ENCODE measurements at regions not wholly inside any gene's neighbourhood (a gene's known extent, or its start where the extent isn't known, plus 50 kb on each side); places are given as distances from the start of the nearest gene placed in this dataset.

DNA sequence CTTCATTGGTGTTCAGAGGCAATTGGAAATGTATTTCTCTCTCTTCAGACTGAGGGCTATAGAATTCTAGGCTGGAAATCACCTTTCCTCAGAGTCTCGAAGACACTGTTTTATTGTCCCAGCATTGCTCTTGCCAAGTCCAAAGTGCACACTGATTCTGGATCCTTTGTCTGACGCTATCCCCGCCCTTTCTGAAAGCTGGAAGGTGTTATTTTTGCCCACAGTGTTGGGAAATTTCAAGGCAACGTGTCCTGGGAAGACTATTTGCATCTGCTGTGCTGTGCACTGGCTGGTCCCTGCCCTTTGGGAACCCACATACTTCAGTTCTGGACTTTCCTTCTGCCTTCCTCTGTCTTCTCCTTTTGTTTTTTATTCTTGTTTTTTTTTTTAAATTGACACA, 190.8 kb downstream of the SH3BP4 start:
- no peaks in the 10 kb centered on the region for H3K27me3 ChIP-seq (ENCODE audit: low read depth, low read length)
- no peak overlapping the region for H3K27ac ChIP-seq (ENCODE audit: low read length)
- no peaks in the 10 kb centered on the region for H3K9me3 ChIP-seq (ENCODE audit: control insufficient read depth in 1 of 2, low read length in 2 of 2)
- H3K36me3 ChIP-seq (ENCODE audit: control insufficient read depth in 1 of 2, insufficient read depth in 2 of 2, low read length in 2 of 2) = no peaks in the 10 kb centered on the region
- H3K4me3 ChIP-seq (ENCODE audit: low read depth in 1 of 2, low read length in 2 of 2) = no peak overlapping the region
- no peaks in the 10 kb centered on the region for H3K4me1 ChIP-seq (ENCODE audit: control insufficient read depth in 1 of 2, insufficient read depth in 2 of 2, low read length in 2 of 2)

DNA sequence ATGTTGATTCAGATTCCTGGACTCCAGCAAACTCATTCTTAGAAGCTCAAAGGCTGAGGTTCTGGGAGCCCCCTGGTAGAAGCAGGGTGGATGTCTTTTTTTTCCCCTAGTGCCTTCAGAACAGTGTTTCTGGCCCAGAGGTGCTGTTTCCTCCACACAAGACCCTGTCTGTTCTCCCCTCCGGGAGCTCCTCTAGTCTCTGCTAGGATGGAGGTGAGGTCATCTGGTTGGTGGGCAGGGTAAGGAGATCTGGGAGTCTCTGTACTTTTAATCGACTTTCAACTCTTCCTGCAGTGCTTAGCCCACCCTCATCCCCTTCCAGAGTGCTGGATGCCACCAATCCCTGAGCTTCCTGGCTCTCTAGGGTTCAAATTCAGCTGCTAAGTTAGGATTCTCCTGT, 192.0 kb downstream of the SH3BP4 start:
- Histone ChIP-seq H3K27me3 (ENCODE audit: low read depth, low read length) (no peaks in the 10 kb centered on the region), H3K36me3 (ENCODE audit: control insufficient read depth in 1 of 2, insufficient read depth in 2 of 2, low read length in 2 of 2) (no peaks in the 10 kb centered on the region), H3K27ac (ENCODE audit: low read length) (no peak overlapping the region), H3K4me3 (ENCODE audit: low read depth in 1 of 2, low read length in 2 of 2) (no peak overlapping the region), H3K9me3 (ENCODE audit: control insufficient read depth in 1 of 2, low read length in 2 of 2) (no peaks in the 10 kb centered on the region), H3K4me1 (ENCODE audit: control insufficient read depth in 1 of 2, insufficient read depth in 2 of 2, low read length in 2 of 2) (no peaks in the 10 kb centered on the region)

DNA sequence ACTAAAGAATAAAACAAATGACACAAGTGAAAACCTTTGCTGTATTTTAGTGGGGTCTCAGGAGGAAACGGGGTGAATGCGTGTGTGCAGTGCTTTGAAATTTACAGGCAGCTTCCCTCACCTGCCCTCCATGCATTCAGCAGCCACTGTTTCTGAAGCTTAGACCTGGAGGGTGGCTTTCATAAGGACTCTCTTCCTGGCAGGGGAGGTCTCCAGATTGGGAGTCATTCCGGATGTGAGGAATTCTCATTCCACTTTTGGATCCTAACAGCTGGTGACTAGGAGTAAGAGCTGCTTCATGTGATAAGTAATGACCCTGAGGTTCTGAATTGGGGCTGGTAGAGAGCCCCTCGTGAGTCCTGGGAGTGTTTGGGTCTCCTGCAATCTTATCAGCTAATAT, 192.5 kb downstream of the SH3BP4 start:
- Histone ChIP-seq H3K4me1 (ENCODE audit: control insufficient read depth in 1 of 2, insufficient read depth in 2 of 2, low read length in 2 of 2) (no peaks in the 10 kb centered on the region), H3K4me3 (ENCODE audit: low read depth in 1 of 2, low read length in 2 of 2) (no peak overlapping the region)

DNA sequence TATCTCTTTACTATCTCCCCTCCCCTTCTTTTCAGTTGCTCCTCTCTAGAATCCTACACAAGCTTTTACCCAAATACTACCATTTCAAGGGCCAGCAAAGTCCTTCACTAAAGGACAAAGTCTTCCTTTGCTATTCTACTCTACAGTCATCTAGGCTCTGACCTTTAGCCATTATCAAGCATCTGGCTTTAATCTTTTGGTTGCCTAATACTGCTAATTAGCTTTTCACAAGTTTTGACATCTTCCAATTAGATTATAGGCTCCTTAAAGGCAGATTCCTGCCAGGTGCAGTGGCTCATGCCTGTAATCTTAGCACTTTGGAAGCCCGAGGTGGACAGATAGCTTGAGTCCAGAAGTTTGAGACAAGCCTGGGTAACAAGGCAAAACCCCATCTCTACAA, 194.4 kb downstream of the SH3BP4 start:
- Histone ChIP-seq H3K4me3 (ENCODE audit: low read depth in 1 of 2, low read length in 2 of 2) (no peak overlapping the region), H3K9me3 (ENCODE audit: control insufficient read depth in 1 of 2, low read length in 2 of 2) (no peaks in the 10 kb centered on the region), H3K4me1 (ENCODE audit: control insufficient read depth in 1 of 2, insufficient read depth in 2 of 2, low read length in 2 of 2) (no peaks in the 10 kb centered on the region), H3K36me3 (ENCODE audit: control insufficient read depth in 1 of 2, insufficient read depth in 2 of 2, low read length in 2 of 2) (no peaks in the 10 kb centered on the region), H3K27ac (ENCODE audit: low read length) (no peak overlapping the region), H3K27me3 (ENCODE audit: low read depth, low read length) (no peaks in the 10 kb centered on the region)

More for the DNA sequence above, 192.5 kb downstream of the SH3BP4 start:
- Histone ChIP-seq H3K36me3 (ENCODE audit: control insufficient read depth in 1 of 2, insufficient read depth in 2 of 2, low read length in 2 of 2) (no peaks in the 10 kb centered on the region), H3K27me3 (ENCODE audit: low read depth, low read length) (no peaks in the 10 kb centered on the region), H3K27ac (ENCODE audit: low read length) (no peak overlapping the region), H3K9me3 (ENCODE audit: control insufficient read depth in 1 of 2, low read length in 2 of 2) (no peaks in the 10 kb centered on the region)

DNA sequence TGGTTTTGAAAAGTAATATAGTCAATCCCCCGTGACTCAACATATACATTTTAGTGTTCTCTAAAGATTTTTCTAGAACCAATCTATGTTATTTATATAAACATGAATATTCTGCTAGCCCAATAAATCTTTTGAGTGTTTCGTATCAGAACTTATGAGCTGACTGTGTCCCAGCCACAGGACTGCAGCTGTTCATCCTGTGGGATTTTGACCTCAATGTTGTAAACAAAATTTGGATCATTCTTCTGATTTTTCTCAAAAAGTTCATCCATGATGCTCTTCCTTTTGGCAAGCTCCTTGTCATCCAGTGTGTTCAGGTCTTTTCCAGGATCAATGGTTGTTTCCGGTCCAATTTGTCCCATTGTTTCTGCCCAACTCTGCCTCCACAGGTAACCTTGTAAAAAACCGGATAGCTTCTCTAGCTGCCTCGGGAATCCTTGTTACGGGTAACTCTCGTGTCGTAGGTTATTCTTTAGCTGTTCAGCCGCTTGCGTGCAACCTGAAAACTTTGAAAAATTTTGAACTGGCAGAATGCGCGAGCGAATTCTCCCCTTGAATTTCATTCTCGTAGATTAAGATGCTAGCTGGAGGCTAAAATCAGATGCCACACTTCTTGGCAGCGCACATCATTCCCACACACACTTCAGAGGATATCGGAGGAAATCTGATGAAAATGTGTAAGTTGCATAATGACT, 195.2 kb downstream of the SH3BP4 start:
- Histone ChIP-seq H3K9me3 (ENCODE audit: control insufficient read depth in 1 of 2, low read length in 2 of 2) (no peaks in the 10 kb centered on the region), H3K4me1 (ENCODE audit: control insufficient read depth in 1 of 2, insufficient read depth in 2 of 2, low read length in 2 of 2) (no peaks in the 10 kb centered on the region), H3K4me3 (ENCODE audit: low read depth in 1 of 2, low read length in 2 of 2) (no peak overlapping the region), H3K27me3 (ENCODE audit: low read depth, low read length) (no peaks in the 10 kb centered on the region), H3K27ac (ENCODE audit: low read length) (no peak overlapping the region), H3K36me3 (ENCODE audit: control insufficient read depth in 1 of 2, insufficient read depth in 2 of 2, low read length in 2 of 2) (no peaks in the 10 kb centered on the region)

DNA sequence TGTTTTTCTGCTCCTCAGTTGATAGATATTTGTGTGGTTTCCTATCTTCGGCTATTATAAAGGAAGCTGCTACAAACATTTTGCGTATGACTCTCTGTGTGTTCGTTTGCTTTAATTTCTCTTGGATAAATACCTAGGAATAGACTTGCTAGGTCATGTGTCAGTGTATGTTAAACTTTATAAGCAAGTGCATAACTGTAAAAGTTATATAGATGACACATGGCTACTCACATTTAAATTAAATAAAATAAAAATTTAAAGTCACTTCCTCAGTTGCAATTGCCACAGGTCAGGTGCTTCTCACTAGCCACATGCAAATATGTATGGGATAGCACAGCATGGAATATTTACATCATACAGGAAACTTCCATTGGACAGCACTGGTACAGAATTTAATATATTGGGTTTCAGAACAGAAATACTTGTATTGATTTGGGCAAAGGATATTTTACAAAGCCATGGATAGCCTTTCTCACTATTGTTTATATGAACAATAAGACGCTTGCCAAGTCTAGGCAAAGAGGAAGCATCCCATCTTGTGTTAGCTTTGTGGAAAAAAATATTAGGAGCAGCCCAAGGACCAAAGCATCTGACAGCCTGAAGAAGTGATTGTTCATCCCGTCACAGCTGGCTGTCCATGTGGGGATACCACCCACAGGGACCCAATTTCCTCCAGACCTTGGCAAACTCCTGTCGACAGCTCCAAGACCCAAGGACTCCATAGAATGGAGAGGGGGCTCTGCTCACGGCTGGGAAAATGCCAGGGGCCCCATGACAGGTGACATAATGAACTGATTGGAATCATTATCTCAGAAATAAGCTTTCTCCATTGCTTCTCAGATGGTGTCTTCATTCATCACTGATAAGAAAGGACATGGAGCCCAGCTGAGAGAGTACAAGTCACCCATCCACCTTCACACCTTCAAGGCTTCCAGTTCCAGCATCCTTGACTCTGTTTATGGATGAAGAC, 196.7 kb downstream of the SH3BP4 start:
- Histone ChIP-seq H3K36me3 (ENCODE audit: control insufficient read depth in 1 of 2, insufficient read depth in 2 of 2, low read length in 2 of 2) (no peaks in the 10 kb centered on the region), H3K27ac (ENCODE audit: low read length) (no peak overlapping the region), H3K4me3 (ENCODE audit: low read depth in 1 of 2, low read length in 2 of 2) (no peak overlapping the region), H3K9me3 (ENCODE audit: control insufficient read depth in 1 of 2, low read length in 2 of 2) (no peaks in the 10 kb centered on the region), H3K27me3 (ENCODE audit: low read depth, low read length) (no peaks in the 10 kb centered on the region), H3K4me1 (ENCODE audit: control insufficient read depth in 1 of 2, insufficient read depth in 2 of 2, low read length in 2 of 2) (no peaks in the 10 kb centered on the region)

DNA sequence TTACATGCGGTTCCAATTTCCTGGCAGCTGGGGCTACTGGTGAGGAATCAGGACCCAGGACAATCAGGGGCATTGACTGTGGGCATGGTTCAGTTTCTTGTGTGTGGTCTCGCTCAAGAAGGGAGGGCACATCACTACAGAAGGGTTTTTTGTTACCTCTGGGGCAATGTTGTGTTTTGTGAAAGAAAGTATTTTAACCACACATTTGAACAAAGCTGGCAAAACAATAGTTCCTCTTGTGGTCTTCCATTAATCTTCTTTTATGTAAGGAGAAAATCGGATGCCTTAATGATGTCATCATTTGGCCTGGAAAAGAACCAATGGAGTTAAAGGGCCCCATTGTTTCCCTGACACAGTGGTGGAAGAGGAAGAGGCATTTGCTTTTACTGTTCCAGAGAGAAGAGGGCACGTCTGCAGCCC, 197.4 kb downstream of the SH3BP4 start:
- Histone ChIP-seq H3K27ac (ENCODE audit: low read length) (no peak overlapping the region), H3K27me3 (ENCODE audit: low read depth, low read length) (no peaks in the 10 kb centered on the region), H3K36me3 (ENCODE audit: control insufficient read depth in 1 of 2, insufficient read depth in 2 of 2, low read length in 2 of 2) (no peaks in the 10 kb centered on the region), H3K9me3 (ENCODE audit: control insufficient read depth in 1 of 2, low read length in 2 of 2) (no peaks in the 10 kb centered on the region), H3K4me3 (ENCODE audit: low read depth in 1 of 2, low read length in 2 of 2) (no peak overlapping the region), H3K4me1 (ENCODE audit: control insufficient read depth in 1 of 2, insufficient read depth in 2 of 2, low read length in 2 of 2) (no peaks in the 10 kb centered on the region)

DNA sequence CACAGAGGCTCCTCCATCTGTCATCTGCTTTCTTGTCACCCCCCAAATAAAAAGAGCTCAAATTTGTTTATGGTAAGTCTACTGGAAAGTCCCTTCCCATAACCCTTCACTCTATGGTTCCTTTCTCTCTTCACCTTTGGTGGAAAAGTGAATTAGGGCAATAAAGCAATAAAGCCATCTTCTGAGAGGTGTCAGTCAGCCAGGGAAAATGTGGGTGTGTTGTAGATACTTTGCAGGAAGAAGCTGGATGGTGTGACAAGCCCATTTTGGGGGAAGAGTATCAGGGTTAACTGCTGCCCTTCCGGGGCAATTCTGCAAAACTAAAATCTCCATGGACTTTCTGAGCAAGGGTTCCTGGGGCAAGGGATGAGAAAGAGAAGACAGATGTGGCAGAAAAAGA, 197.9 kb downstream of the SH3BP4 start:
- no peaks in the 10 kb centered on the region for H3K36me3 ChIP-seq (ENCODE audit: control insufficient read depth in 1 of 2, insufficient read depth in 2 of 2, low read length in 2 of 2)
- no peaks in the 10 kb centered on the region for H3K27me3 ChIP-seq (ENCODE audit: low read depth, low read length)
- H3K4me1 ChIP-seq (ENCODE audit: control insufficient read depth in 1 of 2, insufficient read depth in 2 of 2, low read length in 2 of 2) = no peaks in the 10 kb centered on the region
- H3K9me3 ChIP-seq (ENCODE audit: control insufficient read depth in 1 of 2, low read length in 2 of 2) = no peaks in the 10 kb centered on the region
- H3K27ac ChIP-seq (ENCODE audit: low read length) = no peak overlapping the region
- no peak overlapping the region for H3K4me3 ChIP-seq (ENCODE audit: low read depth in 1 of 2, low read length in 2 of 2)

DNA sequence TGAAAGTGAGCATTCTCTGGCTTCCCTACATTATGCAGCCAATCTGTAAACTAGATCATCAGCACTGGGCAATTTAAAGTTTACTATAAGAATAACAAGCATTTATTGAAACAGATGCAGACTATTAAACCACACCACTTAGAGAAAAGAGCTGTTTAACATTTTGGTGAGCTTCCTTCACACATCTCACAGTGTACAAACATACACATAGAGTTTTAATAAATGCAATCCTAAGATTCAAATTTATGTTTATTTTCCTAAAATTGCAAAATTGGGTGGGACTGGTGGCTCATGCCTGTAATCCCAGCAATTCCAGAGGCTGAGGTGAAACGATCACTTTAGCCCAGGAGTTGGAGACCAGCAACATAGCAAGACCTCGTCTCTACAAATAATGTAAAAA, 199.3 kb downstream of the SH3BP4 start:
- no peak overlapping the region for H3K4me3 ChIP-seq (ENCODE audit: low read depth in 1 of 2, low read length in 2 of 2)
- H3K27me3 ChIP-seq (ENCODE audit: low read depth, low read length) = no peaks in the 10 kb centered on the region
- H3K4me1 ChIP-seq (ENCODE audit: control insufficient read depth in 1 of 2, insufficient read depth in 2 of 2, low read length in 2 of 2) = no peaks in the 10 kb centered on the region
- H3K9me3 ChIP-seq (ENCODE audit: control insufficient read depth in 1 of 2, low read length in 2 of 2) = no peaks in the 10 kb centered on the region
- H3K27ac ChIP-seq (ENCODE audit: low read length) = no peak overlapping the region
- H3K36me3 ChIP-seq (ENCODE audit: control insufficient read depth in 1 of 2, insufficient read depth in 2 of 2, low read length in 2 of 2) = no peaks in the 10 kb centered on the region

DNA sequence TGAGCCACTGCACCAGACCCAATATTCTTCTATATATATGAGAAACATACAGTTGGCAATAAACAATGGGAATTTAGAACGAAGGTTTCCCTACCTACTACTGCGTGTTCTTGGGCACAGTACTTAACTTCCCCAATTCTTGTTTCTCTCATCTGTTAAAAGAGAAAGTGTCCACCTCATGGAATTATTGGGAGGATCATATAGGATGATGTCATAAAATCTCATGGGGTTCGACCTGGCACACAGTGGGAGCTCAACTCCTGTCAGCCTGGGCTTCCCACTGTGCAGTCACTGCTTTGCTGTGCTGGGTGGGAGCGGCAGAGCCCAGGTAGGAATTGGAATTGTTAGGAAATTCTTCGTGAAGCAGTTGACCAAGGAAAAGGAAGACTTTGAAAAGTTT, 203.3 kb downstream of the SH3BP4 start:
- no peaks in the 10 kb centered on the region for H3K36me3 ChIP-seq (ENCODE audit: control insufficient read depth in 1 of 2, insufficient read depth in 2 of 2, low read length in 2 of 2)
- H3K9me3 ChIP-seq (ENCODE audit: control insufficient read depth in 1 of 2, low read length in 2 of 2) = no peaks in the 10 kb centered on the region
- no peaks in the 10 kb centered on the region for H3K4me1 ChIP-seq (ENCODE audit: control insufficient read depth in 1 of 2, insufficient read depth in 2 of 2, low read length in 2 of 2)
- H3K4me3 ChIP-seq (ENCODE audit: low read depth in 1 of 2, low read length in 2 of 2) = no peak overlapping the region
- no peak overlapping the region for H3K27ac ChIP-seq (ENCODE audit: low read length)
- H3K27me3 ChIP-seq (ENCODE audit: low read depth, low read length) = no peaks in the 10 kb centered on the region

DNA sequence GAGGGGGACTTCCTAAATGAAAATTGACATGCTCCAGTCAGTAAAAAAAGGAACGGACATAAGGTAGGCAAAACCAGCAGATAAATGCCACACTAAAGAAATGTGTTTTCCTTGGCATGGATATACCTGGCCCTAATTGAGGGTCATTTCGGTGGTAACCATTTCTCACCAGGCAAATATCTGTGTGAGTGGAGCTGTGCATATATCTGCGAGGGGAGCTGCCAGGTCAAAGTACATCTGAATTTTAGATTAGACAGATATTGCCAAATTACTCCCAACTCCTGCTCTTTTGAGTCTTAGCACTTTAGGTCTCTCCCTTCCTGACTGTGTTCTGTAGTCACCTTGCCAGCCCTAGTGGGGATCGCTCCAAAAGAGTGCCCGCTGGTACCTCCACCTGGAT, 204.2 kb downstream of the SH3BP4 start:
- Histone ChIP-seq H3K27me3 (ENCODE audit: low read depth, low read length) (no peaks in the 10 kb centered on the region), H3K27ac (ENCODE audit: low read length) (no peak overlapping the region), H3K4me1 (ENCODE audit: control insufficient read depth in 1 of 2, insufficient read depth in 2 of 2, low read length in 2 of 2) (no peaks in the 10 kb centered on the region), H3K36me3 (ENCODE audit: control insufficient read depth in 1 of 2, insufficient read depth in 2 of 2, low read length in 2 of 2) (no peaks in the 10 kb centered on the region), H3K4me3 (ENCODE audit: low read depth in 1 of 2, low read length in 2 of 2) (no peak overlapping the region), H3K9me3 (ENCODE audit: control insufficient read depth in 1 of 2, low read length in 2 of 2) (no peaks in the 10 kb centered on the region)

Data from muscle layer of duodenum (tissue), 2 donors.